ENCODE measurements at regions not wholly inside any gene's neighbourhood (a gene's known extent, or its start where the extent isn't known, plus 50 kb on each side); places are given as distances from the start of the nearest gene placed in this dataset.

- no peaks in the 10 kb centered on the region for H3K36me3 ChIP-seq (ENCODE audit: control insufficient read depth, insufficient read depth, low read length)
- H3K4me3 ChIP-seq (replicated peaks; ENCODE audit: low read depth, low read length): no peak overlapping the region
- H3K27me3 ChIP-seq (replicated peaks; ENCODE audit: control insufficient read depth, insufficient read depth, low read length): no peaks in the 10 kb centered on the region
- TF ChIP-seq, protein P1, sequence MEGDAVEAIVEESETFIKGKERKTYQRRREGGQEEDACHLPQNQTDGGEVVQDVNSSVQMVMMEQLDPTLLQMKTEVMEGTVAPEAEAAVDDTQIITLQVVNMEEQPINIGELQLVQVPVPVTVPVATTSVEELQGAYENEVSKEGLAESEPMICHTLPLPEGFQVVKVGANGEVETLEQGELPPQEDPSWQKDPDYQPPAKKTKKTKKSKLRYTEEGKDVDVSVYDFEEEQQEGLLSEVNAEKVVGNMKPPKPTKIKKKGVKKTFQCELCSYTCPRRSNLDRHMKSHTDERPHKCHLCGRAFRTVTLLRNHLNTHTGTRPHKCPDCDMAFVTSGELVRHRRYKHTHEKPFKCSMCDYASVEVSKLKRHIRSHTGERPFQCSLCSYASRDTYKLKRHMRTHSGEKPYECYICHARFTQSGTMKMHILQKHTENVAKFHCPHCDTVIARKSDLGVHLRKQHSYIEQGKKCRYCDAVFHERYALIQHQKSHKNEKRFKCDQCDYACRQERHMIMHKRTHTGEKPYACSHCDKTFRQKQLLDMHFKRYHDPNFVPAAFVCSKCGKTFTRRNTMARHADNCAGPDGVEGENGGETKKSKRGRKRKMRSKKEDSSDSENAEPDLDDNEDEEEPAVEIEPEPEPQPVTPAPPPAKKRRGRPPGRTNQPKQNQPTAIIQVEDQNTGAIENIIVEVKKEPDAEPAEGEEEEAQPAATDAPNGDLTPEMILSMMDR (IDR thresholded peaks at IDR 0.05; ENCODE audit: insufficient read depth, low read length, poor library complexity, severe bottlenecking): no peak
- no peak for DNase-seq (ENCODE audit: extremely low read depth, insufficient read length)
Measured at GRCh38 chr9:88652876-88653275, 117.9 kb downstream of the NXNL2 start.

DNA sequence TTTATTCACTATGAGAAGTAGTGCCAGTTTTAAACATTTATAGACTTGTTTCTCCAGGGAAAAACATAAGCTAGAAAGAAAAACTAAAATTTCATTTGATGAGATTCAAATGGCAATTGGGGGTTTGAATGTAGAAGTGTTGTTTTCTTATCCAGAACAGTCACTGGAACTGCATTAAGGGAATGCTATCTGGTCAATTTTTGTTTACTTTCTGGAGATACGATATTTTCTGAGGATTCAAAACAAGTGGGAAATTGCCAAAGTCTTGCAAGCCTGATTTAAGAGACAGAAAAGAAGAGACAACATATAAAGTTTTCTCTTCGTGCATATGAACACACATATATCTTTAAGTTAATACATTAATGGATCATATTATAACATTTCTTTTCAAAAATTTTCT, 118.4 kb downstream of the NXNL2 start:
- Histone ChIP-seq H3K36me3 (ENCODE audit: control insufficient read depth, insufficient read depth, low read length) (no peaks in the 10 kb centered on the region), H3K27me3 (replicated peaks; ENCODE audit: control insufficient read depth, insufficient read depth, low read length) (no peaks in the 10 kb centered on the region), H3K4me3 (replicated peaks; ENCODE audit: low read depth, low read length) (no peak overlapping the region)
- TF ChIP-seq, protein P1 (IDR thresholded peaks at IDR 0.05; ENCODE audit: insufficient read depth, low read length, poor library complexity, severe bottlenecking): no peak
- DNase-seq (ENCODE audit: extremely low read depth, insufficient read length): no peak

DNA sequence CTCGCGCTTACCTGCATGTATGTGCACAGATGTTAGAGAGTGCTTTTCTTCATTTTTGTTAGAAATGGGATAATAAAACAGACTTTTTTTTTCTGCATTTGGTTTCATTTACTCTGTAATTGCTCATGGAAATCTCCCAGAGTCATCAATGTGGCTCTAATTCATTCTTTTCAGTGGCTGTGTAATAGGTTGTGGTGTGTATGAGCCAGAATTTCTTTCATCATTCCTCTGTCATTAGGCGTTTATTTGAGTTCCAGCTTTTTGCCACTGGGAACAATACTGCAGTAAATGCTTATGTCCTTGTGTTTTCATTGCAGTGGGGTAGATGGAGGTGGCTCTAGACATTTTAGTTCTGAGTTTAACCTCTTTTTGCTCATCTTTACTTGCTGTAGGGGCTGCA, 118.9 kb downstream of the NXNL2 start:
- Histone ChIP-seq H3K27me3 (replicated peaks; ENCODE audit: control insufficient read depth, insufficient read depth, low read length) (no peaks in the 10 kb centered on the region), H3K4me3 (replicated peaks; ENCODE audit: low read depth, low read length) (no peak overlapping the region), H3K36me3 (ENCODE audit: control insufficient read depth, insufficient read depth, low read length) (no peaks in the 10 kb centered on the region)
- DNase-seq (ENCODE audit: extremely low read depth, insufficient read length): no peak
- TF ChIP-seq, protein P1 (IDR thresholded peaks at IDR 0.05; ENCODE audit: insufficient read depth, low read length, poor library complexity, severe bottlenecking): no peak

DNA sequence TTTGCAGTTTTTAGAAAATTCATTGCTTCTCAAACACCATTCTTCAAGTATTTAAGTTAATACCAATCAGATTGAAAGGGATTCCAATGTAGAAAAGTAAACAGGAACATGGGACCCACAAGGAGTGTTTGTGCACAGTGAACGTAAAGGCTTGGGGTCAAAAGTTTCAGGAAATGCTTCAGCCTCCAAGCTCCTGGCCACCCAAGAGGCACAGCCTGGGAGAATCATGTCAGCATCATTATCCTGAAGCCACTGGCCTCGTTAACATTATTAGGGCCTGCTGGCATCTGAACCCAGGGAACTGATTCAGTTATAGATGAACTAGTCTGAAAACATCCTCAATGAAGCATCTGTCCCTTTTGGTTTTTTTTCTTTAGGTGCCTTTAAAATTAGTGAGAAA, 122.9 kb downstream of the NXNL2 start:
- no peaks in the 10 kb centered on the region for H3K36me3 ChIP-seq (ENCODE audit: control insufficient read depth, insufficient read depth, low read length)
- H3K4me3 ChIP-seq (replicated peaks; ENCODE audit: low read depth, low read length): no peak overlapping the region
- H3K27me3 ChIP-seq (replicated peaks; ENCODE audit: control insufficient read depth, insufficient read depth, low read length): 0 out of 2 replicates have a peak, but pooled peaks cover 1% of the 10 kb centered on the region
- TF ChIP-seq, protein P1 (IDR thresholded peaks at IDR 0.05; ENCODE audit: insufficient read depth, low read length, poor library complexity, severe bottlenecking): no peak
- no peak for DNase-seq (ENCODE audit: extremely low read depth, insufficient read length)

DNA sequence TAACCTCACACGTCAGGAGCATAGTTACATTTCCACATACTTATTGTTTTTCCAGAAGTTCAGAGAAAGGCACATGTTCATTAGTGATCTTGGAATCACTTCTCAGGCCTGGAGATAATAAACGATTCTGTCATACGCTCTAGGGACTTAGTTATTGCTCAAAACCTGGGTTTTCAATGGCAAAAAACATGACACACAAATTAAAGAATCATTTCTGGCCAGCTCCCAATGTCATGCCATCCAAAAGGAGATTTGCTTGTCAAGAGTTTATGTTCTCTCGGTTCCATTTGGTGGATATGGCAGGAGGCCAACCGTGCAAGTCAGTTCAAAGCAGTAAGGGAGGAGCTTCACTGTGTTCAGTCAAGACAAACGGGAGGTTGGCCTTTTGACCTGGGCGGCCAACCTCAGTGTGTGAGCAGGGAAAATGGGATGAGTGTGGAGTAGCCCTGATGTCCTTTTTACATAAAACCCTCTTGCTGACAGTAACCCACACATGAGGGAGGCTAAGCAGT, 123.4 kb downstream of the NXNL2 start:
- H3K27me3 ChIP-seq (replicated peaks; ENCODE audit: control insufficient read depth, insufficient read depth, low read length): 0 out of 2 replicates have a peak, but pooled peaks cover 1% of the 10 kb centered on the region
- no peaks in the 10 kb centered on the region for H3K36me3 ChIP-seq (ENCODE audit: control insufficient read depth, insufficient read depth, low read length)
- H3K4me3 ChIP-seq (replicated peaks; ENCODE audit: low read depth, low read length): no peak overlapping the region
- TF ChIP-seq, protein P1 (IDR thresholded peaks at IDR 0.05; ENCODE audit: insufficient read depth, low read length, poor library complexity, severe bottlenecking): no peak
- DNase-seq (ENCODE audit: extremely low read depth, insufficient read length): no peak

DNA sequence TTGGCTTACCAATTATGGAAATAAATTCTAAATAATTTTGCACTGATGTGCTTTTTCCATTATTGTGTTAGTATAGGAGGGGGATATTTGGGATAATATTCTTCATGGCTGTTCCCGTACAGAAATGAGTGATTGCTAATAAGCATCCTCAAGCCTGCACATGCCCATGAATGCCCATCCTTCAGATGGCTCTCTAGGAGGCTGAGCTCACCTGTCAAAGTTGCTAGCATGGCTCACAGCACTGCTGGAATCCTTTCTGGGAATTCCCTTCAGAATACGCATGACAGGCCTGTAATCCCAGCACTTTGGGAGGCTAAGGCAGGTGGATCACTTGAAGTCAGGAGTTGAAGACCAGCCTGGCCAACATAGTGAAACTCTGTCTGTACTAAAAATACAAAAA, 124.1 kb downstream of the NXNL2 start:
- H3K27me3 ChIP-seq (replicated peaks; ENCODE audit: control insufficient read depth, insufficient read depth, low read length): 0 out of 2 replicates have a peak, but pooled peaks cover 1% of the 10 kb centered on the region
- DNase-seq (ENCODE audit: extremely low read depth, insufficient read length): no peak
- no peaks in the 10 kb centered on the region for H3K36me3 ChIP-seq (ENCODE audit: control insufficient read depth, insufficient read depth, low read length)
- H3K4me3 ChIP-seq (replicated peaks; ENCODE audit: low read depth, low read length): no peak overlapping the region
- TF ChIP-seq, protein P1 (IDR thresholded peaks at IDR 0.05; ENCODE audit: insufficient read depth, low read length, poor library complexity, severe bottlenecking): no peak
